ENCODE measurements at regions not wholly inside any gene's neighbourhood (a gene's known extent, or its start where the extent isn't known, plus 50 kb on each side); places are given as distances from the start of the nearest gene placed in this dataset.

- no peak for DNase-seq (ENCODE audit: low read depth)
These were observed 147.5 kb upstream of the RBFOX1 start for GRCh38 chr16:7185165-7185564.

GRCh38 chr16:7183768-7184167 is 148.9 kb upstream of the RBFOX1 start:
- no peak for DNase-seq (ENCODE audit: low read depth)

DNA sequence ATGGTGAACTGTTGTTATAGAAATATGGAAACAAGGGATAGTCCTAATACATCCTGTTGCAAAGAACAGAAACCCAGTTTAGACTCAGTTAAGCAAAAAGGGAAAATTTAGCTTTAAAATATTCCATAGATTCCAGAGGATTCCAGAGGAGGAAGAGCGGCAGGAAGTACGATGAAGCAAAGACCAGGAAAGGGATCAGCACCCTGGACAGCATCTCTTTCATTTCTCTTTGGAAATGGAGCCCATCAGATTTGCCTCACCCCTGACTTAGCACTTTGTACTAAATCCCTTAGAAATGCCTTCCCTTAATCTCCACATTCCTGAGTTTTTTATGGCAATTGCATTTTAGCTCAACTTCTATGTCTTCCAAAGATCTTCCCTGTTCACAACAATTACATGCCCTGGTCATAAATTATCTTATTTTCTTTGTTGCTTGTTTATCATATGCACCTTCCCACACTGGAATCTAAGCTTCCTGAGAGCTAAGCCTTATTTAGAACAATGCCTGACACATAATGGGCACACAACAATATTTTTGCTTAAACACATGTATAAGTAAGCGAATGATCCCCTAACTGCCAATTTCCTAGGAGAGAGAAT is 150.0 kb upstream of the RBFOX1 start:
- no peak for DNase-seq (ENCODE audit: low read depth)

DNA sequence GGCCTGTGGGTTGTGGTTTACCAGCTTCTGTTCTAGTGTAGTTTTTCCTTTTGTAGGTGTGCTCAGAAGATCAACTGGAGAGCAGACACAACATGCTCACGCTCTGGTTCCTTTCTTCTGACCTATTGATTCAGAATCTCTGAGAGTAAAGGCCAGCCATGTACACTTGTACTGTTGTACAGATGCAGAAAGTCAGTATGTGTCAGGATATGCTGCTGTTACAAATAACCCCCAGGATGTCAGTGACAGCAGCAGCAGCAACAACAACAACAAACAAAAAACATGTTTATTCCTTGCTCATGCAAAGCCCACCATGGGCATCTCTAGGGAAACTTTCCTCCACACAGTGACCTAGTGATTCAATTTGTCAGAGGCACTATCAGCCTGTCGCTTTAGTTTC is 154.8 kb upstream of the RBFOX1 start:
- no peak for DNase-seq (ENCODE audit: low read depth)

DNA sequence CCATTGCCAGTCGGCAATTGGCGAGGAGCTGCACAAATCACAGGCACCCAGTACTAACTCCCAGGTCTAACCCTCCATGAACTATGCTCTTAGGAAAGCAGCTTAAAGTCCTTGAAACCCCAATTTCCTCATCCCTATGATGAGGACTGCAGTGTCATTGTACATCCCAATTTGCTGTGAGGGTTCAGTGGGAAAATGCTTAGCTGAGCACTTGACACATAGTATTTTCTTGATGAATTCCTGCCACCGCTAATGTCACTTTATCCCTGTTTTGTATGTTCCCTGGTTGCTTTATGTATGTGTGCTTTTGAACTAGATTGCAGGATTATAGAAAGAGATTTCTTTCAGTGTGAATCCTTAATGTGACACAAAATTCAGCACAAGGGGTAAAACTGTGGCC is 161.5 kb upstream of the RBFOX1 start:
- no peak for DNase-seq (ENCODE audit: low read depth)

DNA sequence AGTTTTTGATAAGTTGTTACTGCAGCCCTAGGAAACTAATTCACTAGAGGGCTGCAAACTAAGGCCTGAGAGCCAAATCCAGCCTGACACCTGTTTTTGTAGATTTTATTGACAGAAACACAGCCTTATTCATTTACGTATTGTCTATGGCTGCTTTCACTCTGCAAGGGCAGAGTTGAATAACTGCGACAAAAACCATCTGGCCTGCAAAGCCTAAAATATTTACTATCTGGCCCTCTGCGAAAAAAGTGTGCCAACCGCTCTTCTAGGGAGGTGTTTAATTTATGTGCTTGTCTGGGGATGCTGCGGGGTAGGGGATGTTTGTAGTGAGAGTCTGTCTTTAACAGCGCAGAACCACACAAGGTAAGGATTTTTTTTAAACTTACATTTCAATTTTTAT is 165.0 kb upstream of the RBFOX1 start:
- no peak for DNase-seq (ENCODE audit: low read depth)

DNA sequence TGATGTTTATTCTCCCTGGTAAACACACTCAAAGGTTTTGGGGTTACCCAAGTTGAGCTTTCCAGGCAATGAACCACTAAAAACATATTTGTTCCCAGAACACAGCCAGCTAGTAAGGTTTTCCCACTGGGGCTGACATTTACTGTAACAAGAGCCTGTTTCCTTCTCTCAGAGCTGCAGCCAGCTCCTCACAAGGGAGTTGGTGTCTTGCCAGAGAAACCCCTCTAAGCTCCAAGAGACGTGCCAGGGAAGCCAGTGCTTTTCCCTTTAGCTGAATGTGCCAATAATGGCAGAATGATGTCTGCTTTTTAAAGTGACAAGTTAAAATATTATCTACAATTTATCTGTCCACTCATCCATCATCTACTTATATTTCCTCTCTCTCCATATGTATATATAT is 170.8 kb upstream of the RBFOX1 start:
- DNase-seq (ENCODE audit: low read depth) = no peak

GRCh38 chr16:7160093-7160492 is 172.6 kb upstream of the RBFOX1 start:
- no peak for DNase-seq (ENCODE audit: low read depth)

- DNase-seq (ENCODE audit: low read depth) = no peak
These were observed 174.2 kb upstream of the RBFOX1 start for GRCh38 chr16:7158481-7158880.

GRCh38 chr16:7150230-7150629 is 182.4 kb upstream of the RBFOX1 start:
- DNase-seq (ENCODE audit: low read depth) = no peak

GRCh38 chr16:7148606-7149005 is 184.0 kb upstream of the RBFOX1 start:
- no peak for DNase-seq (ENCODE audit: low read depth)

DNA sequence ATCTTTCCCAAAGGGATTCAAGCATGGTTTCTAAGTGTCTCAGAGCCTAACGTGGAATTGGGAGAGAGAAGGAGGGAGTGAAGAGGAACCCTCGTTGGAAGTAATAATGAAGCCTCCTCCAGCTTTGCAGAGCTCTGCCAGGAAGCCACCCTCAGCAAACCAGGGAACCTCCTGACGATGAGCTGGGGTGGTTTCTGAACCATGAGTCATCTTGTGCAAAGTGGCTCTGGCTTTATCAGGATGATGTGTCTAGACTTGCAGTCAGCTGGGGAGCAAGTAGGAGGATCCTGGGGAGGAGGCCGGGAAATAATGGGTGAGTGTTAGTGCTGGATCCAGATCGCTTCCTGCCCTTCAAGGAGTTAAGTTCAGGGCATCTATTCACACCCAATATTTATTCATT is 191.7 kb upstream of the RBFOX1 start:
- no peak for DNase-seq (ENCODE audit: low read depth)

DNA sequence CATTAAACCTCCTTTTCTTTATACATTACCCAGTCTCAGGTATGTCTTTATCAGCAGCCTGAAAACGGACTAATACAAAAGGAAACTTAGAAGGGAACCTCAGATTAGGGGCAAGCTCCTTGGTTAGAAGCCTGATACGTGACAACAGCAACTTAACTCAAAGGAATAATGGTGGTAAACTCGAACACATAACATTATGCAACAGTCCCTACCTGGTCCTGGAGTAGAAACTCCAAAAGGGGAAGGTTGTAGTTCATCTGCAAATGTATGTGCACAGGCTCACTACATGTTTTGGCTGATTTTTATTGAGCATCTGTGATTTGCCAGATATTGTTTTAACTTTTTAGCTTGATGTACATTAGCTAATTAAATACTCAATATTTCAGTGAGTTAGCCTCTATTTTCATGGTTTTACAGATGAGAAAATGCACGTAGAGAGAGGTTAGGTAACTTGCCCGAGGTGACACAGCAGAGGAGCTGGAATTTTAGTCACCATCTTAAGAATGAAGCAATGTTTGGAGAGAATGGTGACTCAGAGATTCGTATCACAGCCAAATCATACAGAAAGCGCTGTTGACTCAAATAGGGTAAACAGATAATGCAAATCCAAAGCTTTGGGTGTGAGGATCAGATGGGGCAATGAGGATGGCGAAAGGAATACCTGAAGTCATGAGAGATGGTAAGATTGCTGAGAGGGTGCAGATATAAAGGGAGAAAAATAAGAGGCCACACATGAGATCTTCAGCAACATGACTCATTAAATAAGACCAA is 194.9 kb upstream of the RBFOX1 start:
- DNase-seq (ENCODE audit: low read depth) = no peak

- no peak for DNase-seq (ENCODE audit: low read depth)
These were observed 200.2 kb upstream of the RBFOX1 start for GRCh38 chr16:7132465-7132864.

DNA sequence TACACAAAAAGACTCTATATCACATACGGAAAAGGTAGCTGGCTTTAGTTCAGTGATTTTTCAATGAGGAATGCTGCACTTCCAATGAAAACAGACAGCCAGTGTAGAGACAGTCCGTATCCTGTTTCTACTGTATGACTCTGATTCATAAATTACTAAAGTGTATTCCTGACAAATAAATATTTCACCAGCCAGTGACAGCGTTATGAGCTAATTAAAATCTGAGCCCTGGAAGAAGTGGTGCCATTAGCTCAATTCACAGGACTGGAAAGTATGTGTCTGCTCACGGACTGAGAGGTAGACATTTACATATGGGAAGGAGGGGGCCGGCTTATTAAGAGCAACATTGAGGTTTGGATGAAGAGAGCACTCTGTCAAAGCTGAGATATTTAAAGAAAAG is 207.9 kb upstream of the RBFOX1 start:
- no peak for DNase-seq (ENCODE audit: low read depth)

DNA sequence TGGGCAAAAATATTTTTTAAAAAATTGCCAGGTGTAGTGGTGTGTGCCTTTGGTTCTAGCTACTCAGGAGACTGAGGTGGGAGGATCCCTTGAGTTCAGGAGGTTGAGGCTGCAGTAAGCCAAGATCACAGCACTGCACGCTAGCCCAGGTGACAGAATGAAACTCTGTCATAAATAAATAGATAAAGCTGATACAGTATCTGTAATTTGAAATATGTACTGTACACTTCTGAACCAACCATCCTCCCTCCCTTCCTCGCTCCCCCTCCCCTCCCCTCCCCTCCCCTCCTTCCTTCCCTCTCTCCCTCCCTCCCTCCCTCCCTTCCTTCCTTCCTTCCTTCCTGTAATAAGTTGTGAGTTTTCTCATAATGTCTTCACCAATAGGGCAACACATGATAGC is 208.4 kb upstream of the RBFOX1 start:
- no peak for DNase-seq (ENCODE audit: low read depth)

- no peak for DNase-seq (ENCODE audit: low read depth)
These were observed 215.9 kb upstream of the RBFOX1 start for GRCh38 chr16:7116734-7117133.

- no peak for DNase-seq (ENCODE audit: low read depth)
These were observed 216.7 kb upstream of the RBFOX1 start for GRCh38 chr16:7115898-7116297.

DNA sequence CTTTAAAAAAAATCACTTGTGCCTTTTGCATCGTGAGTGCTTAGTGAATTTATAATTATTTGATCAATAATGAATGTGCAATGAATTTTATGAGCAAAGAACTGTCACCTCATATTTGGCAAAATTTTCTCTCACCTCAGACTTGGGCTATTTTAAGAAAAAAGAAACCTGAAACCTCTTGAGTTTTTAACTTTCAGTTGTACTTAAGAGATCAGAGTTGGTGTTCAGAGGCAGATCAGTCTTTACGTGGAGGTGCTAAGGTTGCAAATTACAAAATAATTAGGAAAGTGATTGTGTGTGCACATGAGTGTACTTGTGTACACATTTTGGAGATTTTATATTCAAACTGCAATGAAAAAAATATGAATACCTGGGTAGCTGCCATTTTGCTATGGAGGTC is 218.7 kb upstream of the RBFOX1 start:
- DNase-seq (ENCODE audit: low read depth) = no peak

DNA sequence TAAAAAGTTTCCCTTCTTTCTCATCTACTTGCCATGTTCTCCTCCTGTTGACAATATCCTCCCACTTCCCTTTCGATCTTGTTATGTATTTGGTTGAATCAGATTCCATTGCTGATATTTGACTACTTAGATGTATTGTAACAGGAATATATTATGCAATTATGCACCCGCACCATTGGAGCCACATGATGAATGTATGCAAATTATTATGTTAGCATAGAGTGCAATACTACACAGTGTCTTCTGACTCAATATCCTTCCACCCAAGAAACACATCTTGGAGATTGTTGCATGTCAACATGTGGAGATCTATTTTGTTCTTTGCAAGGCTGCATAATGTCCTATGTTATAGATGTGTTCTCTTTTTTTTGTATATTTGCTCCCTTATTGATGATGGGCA is 219.2 kb upstream of the RBFOX1 start:
- DNase-seq (ENCODE audit: low read depth) = no peak

- no peak for DNase-seq (ENCODE audit: low read depth)
These were observed 221.4 kb upstream of the RBFOX1 start for GRCh38 chr16:7111265-7111664.

DNA sequence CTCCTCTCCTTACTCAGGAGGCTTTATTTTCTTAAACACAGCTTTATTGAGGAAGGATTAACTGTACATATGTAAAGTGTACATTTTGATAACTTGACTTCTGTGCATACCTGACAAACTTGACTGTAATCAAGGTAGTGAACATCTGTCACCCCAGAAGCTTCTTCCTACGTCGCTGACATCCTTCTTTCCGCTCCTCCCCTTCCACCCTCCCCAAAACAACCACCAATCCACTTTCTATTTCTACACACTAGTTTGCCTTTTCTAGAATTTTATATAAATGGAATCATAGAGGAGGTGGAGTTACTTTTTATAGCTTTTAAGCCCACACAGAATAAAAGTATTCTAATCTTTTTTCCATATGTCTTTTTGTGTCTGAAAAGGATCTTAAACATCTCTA is 225.2 kb upstream of the RBFOX1 start:
- DNase-seq (ENCODE audit: low read depth) = no peak

DNA sequence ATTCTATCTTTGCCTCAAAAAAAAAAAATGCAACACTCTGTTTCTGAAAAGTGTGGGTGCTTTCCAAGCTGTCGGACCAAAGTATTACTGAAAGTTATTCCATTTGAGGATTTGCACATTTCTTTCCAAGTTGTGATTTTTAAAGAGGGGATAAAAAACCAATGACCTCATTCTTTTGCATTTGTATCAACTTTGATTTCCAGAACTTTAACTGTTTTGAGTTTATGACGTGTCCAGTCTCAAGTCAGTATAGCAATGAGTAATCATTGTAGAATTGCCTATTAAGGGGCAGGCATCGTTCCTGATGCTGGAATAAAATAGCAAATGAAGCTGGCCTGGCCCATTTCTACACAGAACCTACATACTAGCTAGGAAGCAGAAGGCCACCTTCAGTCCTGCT is 229.6 kb upstream of the RBFOX1 start:
- no peak for DNase-seq (ENCODE audit: low read depth)

DNA sequence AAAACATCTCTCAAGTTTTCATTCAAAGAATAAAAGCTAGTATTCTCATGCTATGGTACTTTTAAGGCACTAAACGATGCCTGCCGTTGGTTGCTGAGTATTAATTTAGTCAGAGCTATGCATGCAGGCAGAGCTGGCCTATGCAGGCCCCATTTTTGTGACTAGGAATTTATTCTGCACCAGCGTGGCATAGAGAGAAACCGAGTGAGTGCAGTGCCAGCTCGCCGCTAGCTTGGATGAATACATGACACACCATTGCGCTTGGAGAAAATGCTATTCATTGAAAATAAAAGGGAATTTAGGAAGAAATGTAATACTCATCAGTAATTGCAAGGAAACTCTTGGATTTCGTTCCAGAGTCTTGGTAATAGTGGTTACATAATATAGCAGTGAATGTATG is 231.6 kb upstream of the RBFOX1 start:
- no peak for DNase-seq (ENCODE audit: low read depth)

Data from non-pigmented ciliary epithelial cell (primary cell).